ENCODE measurements at regions not wholly inside any gene's neighbourhood (a gene's known extent, or its start where the extent isn't known, plus 50 kb on each side); places are given as distances from the start of the nearest gene placed in this dataset.

DNA sequence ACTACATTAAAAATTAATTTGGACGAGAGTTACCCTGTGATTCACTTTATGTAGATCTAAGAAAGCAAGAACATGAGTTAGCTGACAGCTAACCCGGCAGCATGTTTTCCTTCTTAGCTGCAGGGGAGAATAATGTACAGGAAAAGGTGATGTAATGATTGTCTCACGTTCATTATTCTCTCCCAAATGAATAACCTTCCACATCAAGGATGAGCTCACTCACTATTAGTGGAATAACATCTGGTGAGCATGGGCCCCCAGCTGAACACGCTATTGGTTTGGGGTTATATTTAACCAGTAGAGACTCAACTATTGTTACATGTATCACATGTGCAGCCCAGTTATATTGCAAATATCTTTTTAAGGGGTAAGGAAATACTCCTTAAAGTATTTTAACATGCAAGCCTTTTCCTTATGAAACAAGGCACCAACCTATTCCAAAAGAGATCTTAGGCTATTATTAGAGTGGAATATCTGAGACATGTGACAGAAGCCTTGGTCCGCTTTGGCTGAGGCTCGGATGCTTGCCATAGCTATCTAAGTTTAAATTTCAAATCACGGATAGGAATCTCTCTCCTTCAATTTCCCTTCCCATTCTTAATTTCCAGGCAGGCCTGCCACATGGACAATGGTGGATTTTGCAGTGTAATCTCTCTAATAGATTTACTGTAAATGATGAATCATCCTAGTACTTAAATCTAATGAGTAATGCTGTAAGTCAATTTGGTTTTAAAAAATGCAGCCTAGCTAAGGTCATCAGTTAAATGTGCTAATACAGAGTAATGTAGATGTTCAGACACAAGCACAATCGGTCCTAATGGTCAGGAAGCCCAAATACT, 99.0 kb upstream of the OTUD4 start:
- Histone ChIP-seq H3K27me3 (no peaks in the 10 kb centered on the region), H3K9me3 (no peaks in the 10 kb centered on the region), H3K27ac (peak overlapping the region in 1 of 2 donors; percentile 5), H3K4me3 (no peak overlapping the region), H3K4me1 (no peaks in the 10 kb centered on the region), H3K36me3 (no peaks in the 10 kb centered on the region)
- DNase-seq = no peak
- TF ChIP-seq, protein P1, sequence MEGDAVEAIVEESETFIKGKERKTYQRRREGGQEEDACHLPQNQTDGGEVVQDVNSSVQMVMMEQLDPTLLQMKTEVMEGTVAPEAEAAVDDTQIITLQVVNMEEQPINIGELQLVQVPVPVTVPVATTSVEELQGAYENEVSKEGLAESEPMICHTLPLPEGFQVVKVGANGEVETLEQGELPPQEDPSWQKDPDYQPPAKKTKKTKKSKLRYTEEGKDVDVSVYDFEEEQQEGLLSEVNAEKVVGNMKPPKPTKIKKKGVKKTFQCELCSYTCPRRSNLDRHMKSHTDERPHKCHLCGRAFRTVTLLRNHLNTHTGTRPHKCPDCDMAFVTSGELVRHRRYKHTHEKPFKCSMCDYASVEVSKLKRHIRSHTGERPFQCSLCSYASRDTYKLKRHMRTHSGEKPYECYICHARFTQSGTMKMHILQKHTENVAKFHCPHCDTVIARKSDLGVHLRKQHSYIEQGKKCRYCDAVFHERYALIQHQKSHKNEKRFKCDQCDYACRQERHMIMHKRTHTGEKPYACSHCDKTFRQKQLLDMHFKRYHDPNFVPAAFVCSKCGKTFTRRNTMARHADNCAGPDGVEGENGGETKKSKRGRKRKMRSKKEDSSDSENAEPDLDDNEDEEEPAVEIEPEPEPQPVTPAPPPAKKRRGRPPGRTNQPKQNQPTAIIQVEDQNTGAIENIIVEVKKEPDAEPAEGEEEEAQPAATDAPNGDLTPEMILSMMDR (IDR thresholded peaks at IDR 0.05) = no peak
- intact Hi-C loops (cut with DNase I; ENCODE audit: low total_unique reads) = no loop called here

DNA sequence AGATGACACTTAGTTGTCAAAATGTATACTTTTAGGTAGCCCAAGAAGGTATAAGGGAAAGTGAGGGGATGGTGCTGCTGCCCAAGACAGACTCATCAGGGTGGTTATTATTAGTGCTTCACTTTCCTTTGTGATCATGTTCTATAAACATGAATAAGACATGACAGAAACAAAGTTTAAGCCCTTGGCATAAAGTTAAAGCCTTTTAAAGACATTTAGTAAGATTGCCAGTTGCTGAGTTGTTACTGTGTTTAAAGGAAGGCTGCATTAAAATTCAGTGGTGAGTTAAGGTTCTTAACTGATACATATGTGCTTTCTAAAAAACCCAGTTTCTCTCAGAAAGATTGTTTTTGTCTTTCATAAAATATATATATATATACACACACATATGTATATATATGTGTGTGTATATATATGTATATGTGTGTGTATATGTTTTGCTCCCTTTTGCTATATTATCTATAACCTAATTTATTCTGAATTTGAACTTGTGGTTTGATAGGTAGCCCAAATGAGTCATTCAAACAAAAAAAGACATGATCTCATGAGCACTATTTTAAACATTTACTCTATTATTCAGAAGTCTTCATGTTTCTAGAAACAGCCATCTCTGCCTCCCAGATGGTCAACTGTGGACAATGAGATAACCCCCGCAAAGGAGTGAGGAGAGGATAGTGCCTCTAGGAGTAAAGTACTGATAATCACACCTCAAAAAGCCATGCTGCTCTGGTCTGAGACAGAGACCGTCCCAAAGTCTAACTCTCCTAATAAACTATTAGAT, 98.1 kb upstream of the OTUD4 start:
- no peak for TF ChIP-seq POLR2A (IDR thresholded peaks at IDR 0.05)
- TF ChIP-seq, protein P1 (IDR thresholded peaks at IDR 0.05) = no peak
- H3K27ac ChIP-seq = peak overlapping the region in 1 of 2 donors; percentile 5
- intact Hi-C loops (cut with DNase I; ENCODE audit: low total_unique reads) = no loop called here

DNA sequence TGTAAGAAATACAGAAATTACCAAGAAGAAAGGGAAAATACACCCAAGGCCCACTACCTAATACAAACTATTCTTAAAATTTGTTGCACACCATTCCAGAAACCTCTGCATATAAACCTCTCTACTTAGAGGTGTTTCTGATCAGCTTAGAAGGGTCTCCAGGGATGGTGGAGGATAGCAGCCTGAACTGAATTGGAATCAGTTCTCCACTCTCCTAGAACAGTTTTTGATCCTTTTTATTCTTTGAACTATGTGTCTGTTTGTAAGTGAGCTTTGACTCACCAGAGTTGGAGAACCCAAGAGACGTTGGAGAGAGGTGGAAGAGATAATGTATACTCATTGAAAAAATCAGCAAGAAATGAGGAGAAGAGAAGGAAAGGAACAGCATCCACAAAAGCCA, 96.6 kb upstream of the OTUD4 start:
- no peak for TF ChIP-seq POLR2A (IDR thresholded peaks at IDR 0.05)
- TF ChIP-seq, protein P1 (IDR thresholded peaks at IDR 0.05) = no peak
- no peaks in the 10 kb centered on the region for H3K4me1 ChIP-seq
- no peak overlapping the region for H3K4me3 ChIP-seq
- no peak for DNase-seq
- H3K9me3 ChIP-seq = no peaks in the 10 kb centered on the region
- H3K27ac ChIP-seq = no peak overlapping the region
- intact Hi-C loops (cut with DNase I; ENCODE audit: low total_unique reads) = no loop called here
- no peaks in the 10 kb centered on the region for H3K27me3 ChIP-seq
- no peaks in the 10 kb centered on the region for H3K36me3 ChIP-seq

More for the DNA sequence above, 98.1 kb upstream of the OTUD4 start:
- no peaks in the 10 kb centered on the region for H3K27me3 ChIP-seq
- no peaks in the 10 kb centered on the region for H3K9me3 ChIP-seq
- no peaks in the 10 kb centered on the region for H3K36me3 ChIP-seq
- no peak for DNase-seq
- H3K4me1 ChIP-seq = no peaks in the 10 kb centered on the region
- no peak overlapping the region for H3K4me3 ChIP-seq

DNA sequence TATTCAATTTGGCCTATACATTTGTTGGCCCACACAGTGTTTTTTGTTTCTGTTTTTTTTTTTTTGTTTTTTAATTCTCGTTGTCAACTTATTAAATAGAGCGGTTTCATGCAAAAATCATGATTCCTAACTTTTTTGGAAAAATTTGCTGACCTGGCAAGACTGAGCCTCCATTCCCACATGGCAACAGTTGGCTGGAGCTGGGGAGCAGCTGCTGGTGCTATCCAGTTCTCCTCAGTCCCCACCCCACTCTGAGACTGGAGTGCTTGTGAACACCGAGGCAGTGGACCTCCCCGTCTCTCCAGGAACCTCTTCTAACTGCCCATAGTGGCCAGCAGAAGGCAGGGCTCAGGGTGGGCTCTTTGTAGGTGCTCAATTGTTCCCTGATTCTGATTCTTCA, 95.7 kb upstream of the OTUD4 start:
- no peaks in the 10 kb centered on the region for H3K27me3 ChIP-seq
- no peaks in the 10 kb centered on the region for H3K4me1 ChIP-seq
- intact Hi-C loops (cut with DNase I; ENCODE audit: low total_unique reads) = no loop called here
- no peak overlapping the region for H3K4me3 ChIP-seq
- DNase-seq = no peak
- no peaks in the 10 kb centered on the region for H3K36me3 ChIP-seq
- H3K27ac ChIP-seq = no peak overlapping the region
- H3K9me3 ChIP-seq = no peaks in the 10 kb centered on the region
- TF ChIP-seq, protein P1 (IDR thresholded peaks at IDR 0.05) = no peak
- TF ChIP-seq POLR2A (IDR thresholded peaks at IDR 0.05) = no peak

DNA sequence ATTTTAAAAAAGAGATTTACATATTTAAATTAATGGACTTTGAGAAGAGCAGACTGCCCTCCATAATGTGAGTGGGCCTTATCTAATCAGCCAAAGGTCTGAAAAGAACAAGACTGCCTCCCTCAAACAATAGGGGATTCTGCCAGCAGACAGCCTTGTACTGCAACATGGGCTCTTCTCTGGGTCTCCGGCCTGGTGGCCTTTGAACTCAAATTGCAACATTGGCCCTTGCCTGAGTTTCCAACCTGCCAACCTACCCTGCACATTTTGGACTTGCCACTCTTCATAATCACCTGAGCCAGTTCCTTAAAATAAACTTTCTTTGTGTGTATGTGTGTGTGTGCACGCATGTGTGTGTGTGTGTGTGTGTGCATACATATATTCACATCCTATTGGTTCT, 90.8 kb upstream of the OTUD4 start:
- no peaks in the 10 kb centered on the region for H3K9me3 ChIP-seq
- TF ChIP-seq, protein P1 (IDR thresholded peaks at IDR 0.05) = no peak
- no peak for TF ChIP-seq POLR2A (IDR thresholded peaks at IDR 0.05)
- no peaks in the 10 kb centered on the region for H3K4me1 ChIP-seq
- intact Hi-C loops (cut with DNase I; ENCODE audit: low total_unique reads) = no loop called here
- no peak overlapping the region for H3K4me3 ChIP-seq
- H3K36me3 ChIP-seq = no peaks in the 10 kb centered on the region
- no peaks in the 10 kb centered on the region for H3K27me3 ChIP-seq
- no peak for DNase-seq
- H3K27ac ChIP-seq = no peak overlapping the region
